ENCODE measurements at regions not wholly inside any gene's neighbourhood (a gene's known extent, or its start where the extent isn't known, plus 50 kb on each side); places are given as distances from the start of the nearest gene placed in this dataset.
"Not testable (repeated sequence)": the region's sequence is repeated elsewhere in the genome, so short reads cannot be mapped to it uniquely, and the experiment has no call there.

GRCh38 chr5:116858705-116859333, 284.2 kb upstream of the SEMA6A start:
- Histone ChIP-seq H3K9me3 (no peaks in the 10 kb centered on the region), H3K27me3 (no peaks in the 10 kb centered on the region), H3K36me3 (no peaks in the 10 kb centered on the region), H3K4me3 (no peak overlapping the region), H3K4me1 (no peaks in the 10 kb centered on the region), H3K27ac (no peak overlapping the region)
- no peak for TF ChIP-seq POLR2A (IDR thresholded peaks at IDR 0.05)
- TF ChIP-seq, protein P1, sequence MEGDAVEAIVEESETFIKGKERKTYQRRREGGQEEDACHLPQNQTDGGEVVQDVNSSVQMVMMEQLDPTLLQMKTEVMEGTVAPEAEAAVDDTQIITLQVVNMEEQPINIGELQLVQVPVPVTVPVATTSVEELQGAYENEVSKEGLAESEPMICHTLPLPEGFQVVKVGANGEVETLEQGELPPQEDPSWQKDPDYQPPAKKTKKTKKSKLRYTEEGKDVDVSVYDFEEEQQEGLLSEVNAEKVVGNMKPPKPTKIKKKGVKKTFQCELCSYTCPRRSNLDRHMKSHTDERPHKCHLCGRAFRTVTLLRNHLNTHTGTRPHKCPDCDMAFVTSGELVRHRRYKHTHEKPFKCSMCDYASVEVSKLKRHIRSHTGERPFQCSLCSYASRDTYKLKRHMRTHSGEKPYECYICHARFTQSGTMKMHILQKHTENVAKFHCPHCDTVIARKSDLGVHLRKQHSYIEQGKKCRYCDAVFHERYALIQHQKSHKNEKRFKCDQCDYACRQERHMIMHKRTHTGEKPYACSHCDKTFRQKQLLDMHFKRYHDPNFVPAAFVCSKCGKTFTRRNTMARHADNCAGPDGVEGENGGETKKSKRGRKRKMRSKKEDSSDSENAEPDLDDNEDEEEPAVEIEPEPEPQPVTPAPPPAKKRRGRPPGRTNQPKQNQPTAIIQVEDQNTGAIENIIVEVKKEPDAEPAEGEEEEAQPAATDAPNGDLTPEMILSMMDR (IDR thresholded peaks at IDR 0.05) = no peak
- no peak for DNase-seq

DNA sequence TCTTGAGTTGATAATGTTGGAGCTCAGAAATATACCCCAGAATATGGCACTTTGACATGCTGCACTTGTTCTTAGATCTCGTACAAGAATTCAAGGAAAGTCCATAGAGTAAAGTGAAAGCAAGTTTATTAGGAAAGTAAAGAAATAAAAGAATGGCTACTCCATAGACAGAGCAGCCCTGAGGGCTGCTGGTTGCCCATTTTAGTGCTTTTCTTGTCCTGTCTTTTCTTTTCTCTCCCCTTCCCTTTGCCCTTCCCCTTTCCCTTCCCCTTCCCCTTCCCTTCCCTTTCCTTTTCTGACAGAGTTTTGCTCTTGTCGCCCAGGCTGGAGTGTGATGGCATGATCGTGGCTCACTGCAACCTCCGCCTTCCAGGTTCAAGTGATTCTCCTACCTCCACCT, 283.4 kb upstream of the SEMA6A start:
- not testable (repeated sequence) for H3K4me1 ChIP-seq, H3K27ac ChIP-seq, H3K36me3 ChIP-seq, DNase-seq, H3K27me3 ChIP-seq, H3K9me3 ChIP-seq, H3K4me3 ChIP-seq

- Histone ChIP-seq H3K4me3 (no peak overlapping the region), H3K27me3 (no peaks in the 10 kb centered on the region), H3K27ac (no peak overlapping the region), H3K9me3 (no peaks in the 10 kb centered on the region), H3K4me1 (no peaks in the 10 kb centered on the region), H3K36me3 (no peaks in the 10 kb centered on the region)
- TF ChIP-seq POLR2A (IDR thresholded peaks at IDR 0.05) = no peak
- DNase-seq = no peak
These were observed 281.6 kb upstream of the SEMA6A start for GRCh38 chr5:116856271-116856670.

GRCh38 chr5:116853992-116854391, 279.4 kb upstream of the SEMA6A start:
- TF ChIP-seq, protein P1 (IDR thresholded peaks at IDR 0.05) = no peak
- TF ChIP-seq POLR2A (IDR thresholded peaks at IDR 0.05) = no peak
- Histone ChIP-seq H3K27me3 (no peaks in the 10 kb centered on the region), H3K9me3 (no peaks in the 10 kb centered on the region), H3K27ac (no peak overlapping the region), H3K4me1 (no peaks in the 10 kb centered on the region), H3K4me3 (no peak overlapping the region), H3K36me3 (no peaks in the 10 kb centered on the region)
- DNase-seq = no peak

GRCh38 chr5:116848954-116849581, 274.4 kb upstream of the SEMA6A start:
- TF ChIP-seq, protein P1 (IDR thresholded peaks at IDR 0.05) = no peak
- no peak for TF ChIP-seq POLR2A (IDR thresholded peaks at IDR 0.05)
- Histone ChIP-seq H3K4me1 (no peaks in the 10 kb centered on the region), H3K4me3 (no peak overlapping the region), H3K27ac (no peak overlapping the region), H3K9me3 (no peaks in the 10 kb centered on the region), H3K36me3 (no peaks in the 10 kb centered on the region), H3K27me3 (no peaks in the 10 kb centered on the region)
- DNase-seq = no peak

GRCh38 chr5:116847960-116848359, 273.3 kb upstream of the SEMA6A start:
- Histone ChIP-seq H3K9me3 (no peaks in the 10 kb centered on the region), H3K36me3 (no peaks in the 10 kb centered on the region), H3K27me3 (no peaks in the 10 kb centered on the region), H3K4me1 (no peaks in the 10 kb centered on the region), H3K4me3 (no peak overlapping the region), H3K27ac (peak overlapping the region in 1 of 4 donors; percentile 13)
- DNase-seq = peak in 2 of 3 donors; percentile 57 to 81
- no peak for TF ChIP-seq POLR2A (IDR thresholded peaks at IDR 0.05)
- TF ChIP-seq, protein P1 (IDR thresholded peaks at IDR 0.05) = no peak

Measured in Peyer's patch (tissue), 4 donors.